ENCODE measurements at regions not wholly inside any gene's neighbourhood (a gene's known extent, or its start where the extent isn't known, plus 50 kb on each side); places are given as distances from the start of the nearest gene placed in this dataset.
A peak's percentile ranks its signal among the peaks of the same experiment; 100 is the strongest.
"Not testable (repeated sequence)": the region's sequence is repeated elsewhere in the genome, so short reads cannot be mapped to it uniquely, and the experiment has no call there.

GRCh38 chr22:49673048-49673447 is 154.6 kb downstream of the BRD1 start:
- no peak for DNase-seq
- Histone ChIP-seq H3K4me1 (ENCODE audit: insufficient read depth) (no peaks in the 10 kb centered on the region), H3K27ac (no peak overlapping the region), H3K4me3 (no peak overlapping the region), H3K9me3 (no peaks in the 10 kb centered on the region), H3K36me3 (no peaks in the 10 kb centered on the region), H3K27me3 (no peaks in the 10 kb centered on the region)
- TF ChIP-seq, protein P1, sequence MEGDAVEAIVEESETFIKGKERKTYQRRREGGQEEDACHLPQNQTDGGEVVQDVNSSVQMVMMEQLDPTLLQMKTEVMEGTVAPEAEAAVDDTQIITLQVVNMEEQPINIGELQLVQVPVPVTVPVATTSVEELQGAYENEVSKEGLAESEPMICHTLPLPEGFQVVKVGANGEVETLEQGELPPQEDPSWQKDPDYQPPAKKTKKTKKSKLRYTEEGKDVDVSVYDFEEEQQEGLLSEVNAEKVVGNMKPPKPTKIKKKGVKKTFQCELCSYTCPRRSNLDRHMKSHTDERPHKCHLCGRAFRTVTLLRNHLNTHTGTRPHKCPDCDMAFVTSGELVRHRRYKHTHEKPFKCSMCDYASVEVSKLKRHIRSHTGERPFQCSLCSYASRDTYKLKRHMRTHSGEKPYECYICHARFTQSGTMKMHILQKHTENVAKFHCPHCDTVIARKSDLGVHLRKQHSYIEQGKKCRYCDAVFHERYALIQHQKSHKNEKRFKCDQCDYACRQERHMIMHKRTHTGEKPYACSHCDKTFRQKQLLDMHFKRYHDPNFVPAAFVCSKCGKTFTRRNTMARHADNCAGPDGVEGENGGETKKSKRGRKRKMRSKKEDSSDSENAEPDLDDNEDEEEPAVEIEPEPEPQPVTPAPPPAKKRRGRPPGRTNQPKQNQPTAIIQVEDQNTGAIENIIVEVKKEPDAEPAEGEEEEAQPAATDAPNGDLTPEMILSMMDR (IDR thresholded peaks at IDR 0.05): no peak
- TF ChIP-seq POLR2A (IDR thresholded peaks at IDR 0.05) (no peak), EP300 (IDR thresholded peaks at IDR 0.05) (no peak)
- 20 to 30% (median 25%) methylated on average over 14 of the region's 14 CpGs for WGBS, 3 donors
- intact Hi-C loops (cut with DNase I): no loop called here

DNA sequence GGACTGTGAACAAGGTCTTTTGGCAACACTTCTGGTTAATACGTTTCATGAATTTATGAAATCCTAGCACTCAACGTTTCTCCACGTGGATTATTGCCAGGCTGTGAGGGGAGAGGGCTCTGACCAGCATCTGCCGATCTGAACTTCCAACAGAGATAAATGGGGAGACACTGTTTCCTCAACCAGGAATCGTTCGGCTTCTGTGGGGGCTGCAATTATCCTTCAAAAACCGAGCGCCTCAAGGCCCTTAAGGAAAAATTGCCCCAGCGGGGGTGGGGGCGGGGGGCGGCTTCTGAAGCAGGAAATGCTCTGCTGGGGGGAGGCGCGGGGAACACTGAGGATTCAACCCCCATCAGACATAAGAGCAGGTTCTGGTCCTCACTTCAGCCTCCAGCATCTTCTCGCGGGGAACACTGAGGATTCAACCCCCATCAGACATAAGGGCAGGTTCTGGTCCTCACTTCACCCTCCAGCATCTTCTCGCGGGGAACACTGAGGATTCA is 155.6 kb downstream of the BRD1 start:
- H3K36me3 ChIP-seq: no peaks in the 10 kb centered on the region
- DNase-seq: no peak
- H3K27ac ChIP-seq: no peak overlapping the region
- TF ChIP-seq EP300 (IDR thresholded peaks at IDR 0.05) (no peak), POLR2A (IDR thresholded peaks at IDR 0.05) (no peak)
- TF ChIP-seq, protein P1 (IDR thresholded peaks at IDR 0.05): no peak
- no peak overlapping the region for H3K4me3 ChIP-seq
- no peaks in the 10 kb centered on the region for H3K9me3 ChIP-seq
- intact Hi-C loops (cut with DNase I): no loop called here
- 22 to 31% (median 29%) methylated on average over 15 of the region's 17 CpGs for WGBS, 3 donors
- H3K27me3 ChIP-seq: no peaks in the 10 kb centered on the region
- no peaks in the 10 kb centered on the region for H3K4me1 ChIP-seq (ENCODE audit: insufficient read depth)

DNA sequence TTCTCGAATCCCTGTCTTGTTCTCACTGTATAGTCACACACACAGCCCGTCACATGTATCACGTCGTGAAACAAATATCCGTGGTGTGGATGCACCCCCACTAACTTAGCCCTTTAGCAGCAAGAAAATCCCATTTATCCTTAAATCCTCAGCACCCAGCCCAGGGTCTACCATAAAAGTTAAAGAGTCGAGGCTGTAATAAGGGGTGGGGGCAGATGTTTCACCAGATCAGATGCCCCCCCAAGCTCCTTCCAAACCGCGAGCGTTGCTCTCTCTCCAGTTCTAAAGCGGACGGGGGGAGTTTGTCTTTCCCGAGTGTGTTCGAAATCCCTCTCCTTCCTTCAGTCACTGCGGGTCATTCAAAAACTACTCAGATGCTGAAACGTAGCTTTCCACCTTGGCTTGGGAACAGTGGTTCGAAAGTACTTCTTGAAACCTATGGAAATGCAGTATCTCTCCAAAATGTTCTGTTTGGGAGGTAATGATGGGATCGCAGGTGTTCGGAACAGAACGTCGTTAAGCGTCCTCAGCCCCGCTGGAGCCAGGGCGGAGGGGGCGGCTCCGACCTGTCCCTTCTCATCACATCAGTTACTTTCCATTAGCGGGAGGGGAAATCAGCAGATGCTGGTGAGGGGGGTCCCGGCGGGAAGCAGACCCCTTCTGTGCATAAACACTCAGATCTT is 156.2 kb downstream of the BRD1 start:
- intact Hi-C loops (cut with DNase I): no loop called here
- TF ChIP-seq EP300 (IDR thresholded peaks at IDR 0.05) (no peak), POLR2A (IDR thresholded peaks at IDR 0.05) (no peak)
- TF ChIP-seq, protein P1 (IDR thresholded peaks at IDR 0.05): no peak
- Histone ChIP-seq H3K27me3 (no peaks in the 10 kb centered on the region), H3K4me1 (ENCODE audit: insufficient read depth) (no peaks in the 10 kb centered on the region), H3K36me3 (no peaks in the 10 kb centered on the region), H3K9me3 (no peaks in the 10 kb centered on the region), H3K4me3 (no peak overlapping the region), H3K27ac (no peak overlapping the region)
- DNase-seq: no peak
- WGBS, 3 donors: 8 to 9% (median 8%) methylated on average over 28 of the region's 28 CpGs

GRCh38 chr22:49670456-49671330 is 157.0 kb downstream of the BRD1 start:
- DNase-seq: peak in 1 of 5 donors; percentile 11
- no peak overlapping the region for H3K4me3 ChIP-seq
- H3K9me3 ChIP-seq: no peaks in the 10 kb centered on the region
- H3K36me3 ChIP-seq: no peaks in the 10 kb centered on the region
- 1 to 2% (median 1%) methylated on average over 35 to 69 of the region's 69 CpGs for whole genome bisulfite sequencing, 3 donors
- TF ChIP-seq POLR2A (IDR thresholded peaks at IDR 0.05) (no peak), EP300 (IDR thresholded peaks at IDR 0.05) (no peak)
- TF ChIP-seq, protein P1 (IDR thresholded peaks at IDR 0.05): no peak
- no peak overlapping the region for H3K27ac ChIP-seq
- intact Hi-C loops (cut with DNase I): no loop called here
- H3K27me3 ChIP-seq: no peaks in the 10 kb centered on the region
- H3K4me1 ChIP-seq (ENCODE audit: insufficient read depth): no peaks in the 10 kb centered on the region

- H3K4me3 ChIP-seq; H3K4me1 ChIP-seq (ENCODE audit: insufficient read depth); intact Hi-C loops (cut with DNase I); H3K27ac ChIP-seq; H3K36me3 ChIP-seq; H3K9me3 ChIP-seq; H3K27me3 ChIP-seq: not testable (repeated sequence)
- 0 to 2% (median 0%) methylated on average over 1 to 33 of the region's 33 CpGs for WGBS, 3 donors
- DNase-seq: peak in 1 of 5 donors; percentile 5
These were observed 157.7 kb downstream of the BRD1 start for GRCh38 chr22:49669969-49670455.

DNA sequence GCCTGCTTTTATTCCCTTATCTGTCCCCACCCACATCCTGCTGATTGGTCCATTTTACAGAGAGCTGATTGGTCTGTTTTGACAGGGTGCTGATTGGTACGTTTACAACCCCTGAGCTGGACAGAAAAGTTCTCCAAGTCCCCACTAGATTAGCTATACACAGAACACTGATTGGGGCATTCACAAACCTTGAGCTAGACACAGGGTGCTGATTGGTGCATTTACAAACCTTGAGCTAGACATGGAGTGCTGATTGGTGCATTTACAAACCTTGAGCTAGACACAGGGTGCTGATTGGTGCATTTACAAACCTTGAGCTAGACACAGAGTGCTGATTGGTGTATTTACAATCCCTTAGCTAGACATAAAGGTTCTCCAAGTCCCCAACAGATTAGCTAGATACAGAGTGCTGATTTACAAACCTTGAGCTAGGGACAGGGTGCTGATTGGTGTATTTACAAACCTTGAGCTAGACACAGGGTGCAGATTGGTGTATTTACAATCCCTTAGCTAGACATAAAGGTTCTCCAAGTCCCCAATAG is 158.2 kb downstream of the BRD1 start:
- DNase-seq; H3K4me3 ChIP-seq; H3K4me1 ChIP-seq (ENCODE audit: insufficient read depth); intact Hi-C loops (cut with DNase I); H3K27me3 ChIP-seq; H3K9me3 ChIP-seq; H3K27ac ChIP-seq; H3K36me3 ChIP-seq: not testable (repeated sequence)
- 50 to 95% (median 68%) methylated on average over 1 of the region's 1 CpG for WGBS, 3 donors
